Naive thymus-derived CD4-positive, alpha-beta T cell (primary cell): ENCODE measurements at regions not wholly inside any gene's neighbourhood (a gene's known extent, or its start where the extent isn't known, plus 50 kb on each side); places are given as distances from the start of the nearest gene placed in this dataset.
A peak's percentile ranks its signal among the peaks of the same experiment; 100 is the strongest.
"Not testable (repeated sequence)": the region's sequence is repeated elsewhere in the genome, so short reads cannot be mapped to it uniquely, and the experiment has no call there.

ENCODE experiments used
- ATAC-seq: fragments of 150-1000 bp; cut with Tn5 transposase; 2 replicates; pipeline ENCODE4 v1.10.0; 2021; ENCODE audit warnings: mild to moderate bottlenecking, moderate library complexity
- CTCF ChIA-PET: fragments of 350-600 bp; sonication (Branson Sonifier 250); formaldehyde crosslinking; loops from one replicate; lab custom pipeline; 2021; ENCODE audit warnings: antibody characterized with exemption; lab: Charles Lee
- POLR2A ChIA-PET: fragments of 350-600 bp; sonication (Branson Sonifier 250); formaldehyde crosslinking; loops from one replicate; lab custom pipeline; 2021; ENCODE audit warnings: antibody characterized with exemption, inconsistent platforms; lab: Charles Lee
- DNase-seq, 9 donors: peaks; one replicate each; pipeline versions ENCODE4 v3.0.0 to v3.0.0-alpha.2; 2020 to 2022; ENCODE audit warnings: mixed read lengths in 1 of 9
- H3K27ac ChIP-seq: one replicate; pipeline ENCODE4 v1.7.0; 2013; ENCODE audit warnings: mild to moderate bottlenecking, low read depth, low read length, moderate library complexity
- H3K27me3 ChIP-seq, 2 donors: one replicate each; pipeline ENCODE4 v1.7.0; 2013; ENCODE audit warnings: low read length in 2 of 2, mild to moderate bottlenecking in 2 of 2, moderate library complexity in 2 of 2; ENCODE audit not compliant: control insufficient read depth in 2 of 2, insufficient read depth in 2 of 2
- H3K36me3 ChIP-seq, 3 experiments: 1 replicate in 2 of 3; 2 replicates in 1 of 3; pipeline ENCODE4 v1.7.0; 2013; ENCODE audit warnings: low read length in 3 of 3, mild to moderate bottlenecking in 3 of 3, moderate library complexity in 1 of 3; ENCODE audit not compliant: insufficient read depth in 3 of 3, control insufficient read depth in 2 of 3
- H3K4me1 ChIP-seq, 2 donors: one replicate each; pipeline ENCODE4 v1.7.0; 2013; ENCODE audit warnings: low read length in 2 of 2, mild to moderate bottlenecking in 2 of 2, moderate library complexity in 1 of 2; ENCODE audit not compliant: control insufficient read depth in 2 of 2, insufficient read depth in 2 of 2
- H3K4me3 ChIP-seq: 2 replicates; pipeline ENCODE4 v1.7.0; 2013; ENCODE audit warnings: mild to moderate bottlenecking, low read length
- H3K9me3 ChIP-seq, 3 experiments: 1 replicate in 2 of 3; 2 replicates in 1 of 3; pipeline ENCODE4 v1.7.0; 2013; ENCODE audit warnings: low read length in 3 of 3; ENCODE audit not compliant: control insufficient read depth in 2 of 3
- H3K27ac Mint-ChIP-seq, 9 donors: one replicate each; pipeline ENCODE4 v1.8.0; 2020 to 2022; ENCODE audit warnings: mixed read lengths in 9 of 9, mild to moderate bottlenecking in 8 of 9, moderate library complexity in 5 of 9, inconsistent platforms in 2 of 9
- H3K27me3 Mint-ChIP-seq, 5 donors: one replicate each; pipeline ENCODE4 v1.8.0; 2021 to 2022; ENCODE audit warnings: mixed read lengths in 5 of 5, mild to moderate bottlenecking in 1 of 5
- H3K36me3 Mint-ChIP-seq, 5 donors: one replicate each; pipeline ENCODE4 v1.8.0; 2020 to 2022; ENCODE audit warnings: mixed read lengths in 5 of 5, mild to moderate bottlenecking in 3 of 5, inconsistent platforms in 1 of 5
- H3K4me1 Mint-ChIP-seq, 7 donors: one replicate each; pipeline ENCODE4 v1.8.0; 2020 to 2022; ENCODE audit warnings: mixed read lengths in 7 of 7, mild to moderate bottlenecking in 3 of 7, inconsistent platforms in 1 of 7
- H3K4me3 Mint-ChIP-seq, 10 donors: one replicate each; pipeline ENCODE4 v1.8.0; 2020 to 2022; ENCODE audit warnings: mild to moderate bottlenecking in 10 of 10, mixed read lengths in 10 of 10, moderate library complexity in 6 of 10, inconsistent platforms in 2 of 10
- H3K9me3 Mint-ChIP-seq, 11 donors: one replicate each; pipeline ENCODE4 v1.8.0; 2020 to 2022; ENCODE audit warnings: mixed read lengths in 11 of 11, mild to moderate bottlenecking in 4 of 11, inconsistent platforms in 1 of 11, moderate library complexity in 1 of 11
- intact Hi-C, 2 donors: fragments of 100-400 bp; cut with micrococcal nuclease; formaldehyde crosslinking; loops; one replicate each; pipeline ENCODE4 v1.15.1; 2023

DNA sequence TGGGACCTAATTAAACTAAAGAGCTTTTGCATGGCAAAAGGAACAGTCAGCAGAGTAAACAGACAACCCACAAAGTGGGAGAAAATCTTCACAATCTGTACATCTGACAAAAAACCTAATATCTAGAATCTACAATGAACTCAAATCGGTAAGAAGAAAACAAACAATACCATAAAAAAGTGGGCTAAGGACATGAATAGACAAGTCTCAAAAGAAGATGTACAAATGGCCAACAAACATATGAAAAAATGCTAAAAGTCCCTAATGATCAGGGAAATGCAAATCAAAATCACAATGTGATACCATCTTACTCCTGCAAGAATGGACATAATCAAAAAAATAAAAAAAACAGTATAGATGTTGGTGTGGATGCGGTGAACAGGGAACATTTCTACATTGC is 286.7 kb downstream of the SOX4 start:
- intact Hi-C loops, CTCF ChIA-PET: not testable (repeated sequence)

DNA sequence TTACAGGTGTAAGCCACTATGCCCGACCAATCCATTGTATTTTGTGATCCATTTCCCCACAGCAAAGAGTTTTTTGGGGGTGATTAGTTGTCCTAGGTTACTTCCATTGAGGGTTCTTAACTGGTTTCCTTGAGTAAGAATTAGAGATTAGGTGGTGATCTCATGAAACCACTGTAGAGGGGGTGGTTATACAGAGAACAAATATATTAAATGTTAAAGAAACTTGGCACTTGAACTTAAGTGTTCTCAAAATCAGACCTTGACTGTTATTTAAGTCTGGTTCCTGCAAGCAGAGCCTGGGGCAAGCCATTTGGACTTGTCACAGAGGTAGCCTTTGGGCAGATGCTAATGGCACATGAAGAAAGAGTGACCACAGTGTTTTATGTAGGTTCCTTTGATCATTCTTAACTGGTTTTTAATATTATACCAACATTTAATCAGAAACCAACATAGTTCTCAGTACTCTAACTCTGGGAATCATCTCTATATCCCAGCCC is 288.5 kb downstream of the SOX4 start:
- H3K4me1 Mint-ChIP-seq, result peaks cover 2 to 24% (median 14%) of the 10 kb centered on the region in 7 donors
- Histone ChIP-seq H3K27ac (no peak overlapping the region), H3K36me3 (no peaks in the 10 kb centered on the region), H3K4me3 (no peak overlapping the region), H3K9me3 (no peaks in the 10 kb centered on the region), H3K4me1 (no peaks in the 10 kb centered on the region), H3K27me3 (no peaks in the 10 kb centered on the region)
- no peak for ATAC-seq
- H3K27me3 Mint-ChIP-seq, result no peaks in the 10 kb centered on the region
- H3K36me3 Mint-ChIP-seq, result peaks cover 0 to 41% (median 0%) of the 10 kb centered on the region in 5 donors
- H3K9me3 Mint-ChIP-seq, result peaks cover 0 to 34% (median 3%) of the 10 kb centered on the region in 11 donors
- intact Hi-C loops, result no loop called here
- no peak overlapping the region for H3K4me3 Mint-ChIP-seq
- no peak for DNase-seq
- H3K27ac Mint-ChIP-seq, result no peak overlapping the region
- ChIA-PET POLR2A (no interaction called here), CTCF (no interaction called here)

More for the DNA sequence above, 286.7 kb downstream of the SOX4 start:
- H3K4me3 Mint-ChIP-seq, H3K4me3 ChIP-seq, H3K27me3 Mint-ChIP-seq, H3K27ac Mint-ChIP-seq, POLR2A ChIA-PET, H3K27ac ChIP-seq, ATAC-seq, H3K9me3 ChIP-seq, H3K4me1 ChIP-seq, H3K27me3 ChIP-seq, H3K36me3 ChIP-seq, DNase-seq: not testable (repeated sequence)
- H3K9me3 Mint-ChIP-seq, result peaks cover 0 to 49% (median 6%) of the 10 kb centered on the region in 11 donors
- peaks cover 2 to 39% (median 23%) of the 10 kb centered on the region in 7 donors for H3K4me1 Mint-ChIP-seq
- H3K36me3 Mint-ChIP-seq, result peaks cover 0 to 58% (median 0%) of the 10 kb centered on the region in 5 donors

DNA sequence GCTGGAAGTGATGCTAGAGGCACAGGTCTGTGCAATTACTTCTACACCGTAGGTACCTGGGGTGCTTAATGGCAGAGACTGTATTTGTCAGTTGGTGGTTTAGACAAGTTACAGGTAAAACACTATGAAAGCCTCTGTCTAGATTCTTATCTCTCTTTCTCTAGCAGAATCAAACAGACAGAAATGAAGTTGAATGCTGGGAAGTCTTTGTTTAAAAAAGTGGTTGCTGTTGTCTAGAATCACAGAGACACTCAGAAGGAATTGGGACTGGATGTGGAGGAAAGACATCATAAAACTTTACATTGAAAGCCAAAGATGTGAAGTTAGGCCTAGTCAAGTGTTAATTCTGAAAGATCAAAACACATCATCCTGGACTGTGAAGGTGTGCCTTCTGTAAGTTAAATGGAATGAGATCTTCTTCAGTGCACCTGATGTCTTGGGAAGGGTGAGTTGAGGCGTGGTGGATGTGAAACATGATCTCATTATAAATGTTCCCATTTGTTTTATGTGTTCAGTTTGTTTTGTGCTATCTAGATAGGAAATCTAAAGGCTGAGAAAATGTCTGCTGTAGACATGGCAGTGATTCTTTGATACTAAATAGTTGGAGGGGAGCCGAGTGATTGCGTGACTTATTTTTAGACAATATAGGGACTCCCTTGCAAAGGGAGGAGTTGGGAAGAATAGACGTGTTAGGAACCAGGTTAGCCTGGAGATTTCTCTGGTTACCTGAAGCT is 290.2 kb downstream of the SOX4 start:
- DNase-seq, result peak in 6 of 9 donors; percentile 8 to 64 (median 30)
- POLR2A ChIA-PET, result no interaction called here
- H3K27me3 ChIP-seq, result no peaks in the 10 kb centered on the region
- no peaks in the 10 kb centered on the region for H3K9me3 ChIP-seq
- no peaks in the 10 kb centered on the region for H3K27me3 Mint-ChIP-seq
- H3K4me1 Mint-ChIP-seq, result peaks cover 0 to 15% (median 9%) of the 10 kb centered on the region in 7 donors
- no peaks in the 10 kb centered on the region for H3K4me1 ChIP-seq
- no peak overlapping the region for H3K4me3 ChIP-seq
- H3K36me3 Mint-ChIP-seq, result peaks cover 0 to 33% (median 0%) of the 10 kb centered on the region in 5 donors
- ATAC-seq, result peak; percentile 51
- H3K4me3 Mint-ChIP-seq, result peak overlapping the region in 6 of 10 donors; percentile 1 to 56 (median 28)
- no peaks in the 10 kb centered on the region for H3K36me3 ChIP-seq
- H3K27ac ChIP-seq, result no peak overlapping the region
- CTCF ChIA-PET, result no interaction called here
- H3K27ac Mint-ChIP-seq, result peak overlapping the region in 7 of 9 donors; percentile 34 to 92 (median 74)
- intact Hi-C loops, result no loop called here
- H3K9me3 Mint-ChIP-seq, result peaks cover 0 to 26% (median 2%) of the 10 kb centered on the region in 11 donors

DNA sequence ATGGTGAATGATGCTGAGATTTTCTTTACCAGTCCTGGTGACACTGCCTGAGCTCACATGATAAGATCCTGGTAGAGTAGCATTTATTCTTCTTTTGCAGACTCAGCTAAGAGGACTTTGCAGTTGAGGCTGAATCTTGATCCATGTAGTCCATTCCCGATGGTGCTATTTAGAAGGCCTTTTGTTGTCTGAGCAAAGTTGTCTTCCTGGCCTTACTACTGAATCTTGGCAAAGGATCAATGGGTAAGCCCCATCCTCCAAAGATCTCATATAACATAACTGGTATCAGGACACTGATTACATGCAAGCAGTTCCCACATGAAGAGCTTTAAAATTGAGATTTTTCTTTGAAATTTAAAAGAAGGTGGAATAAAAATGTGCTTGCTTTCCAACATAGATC is 291.6 kb downstream of the SOX4 start:
- Histone ChIP-seq H3K27me3 (no peaks in the 10 kb centered on the region), H3K9me3 (no peaks in the 10 kb centered on the region), H3K36me3 (no peaks in the 10 kb centered on the region), H3K27ac (no peak overlapping the region), H3K4me3 (no peak overlapping the region), H3K4me1 (no peaks in the 10 kb centered on the region)
- H3K4me3 Mint-ChIP-seq, result peak overlapping the region in 3 of 10 donors; percentile 16 to 23 (median 19)
- no peaks in the 10 kb centered on the region for H3K27me3 Mint-ChIP-seq
- H3K36me3 Mint-ChIP-seq, result peaks cover 0 to 23% (median 0%) of the 10 kb centered on the region in 5 donors
- CTCF ChIA-PET, result no interaction called here
- DNase-seq (no peak), ATAC-seq (no peak)
- POLR2A ChIA-PET, result no interaction called here
- peak overlapping the region in 1 of 9 donors; percentile 38 for H3K27ac Mint-ChIP-seq
- peaks cover 0 to 11% (median 9%) of the 10 kb centered on the region in 7 donors for H3K4me1 Mint-ChIP-seq
- intact Hi-C loops, result no loop called here
- H3K9me3 Mint-ChIP-seq, result peaks cover 0 to 18% (median 2%) of the 10 kb centered on the region in 11 donors

GRCh38 chr6:21885532-21886114 is 292.1 kb downstream of the SOX4 start:
- ATAC-seq, result no peak
- CTCF ChIA-PET, result no interaction called here

GRCh38 chr6:21886542-21887151 is 293.1 kb downstream of the SOX4 start:
- H3K27ac Mint-ChIP-seq, result no peak overlapping the region
- Histone ChIP-seq H3K36me3 (no peaks in the 10 kb centered on the region), H3K27ac (no peak overlapping the region), H3K9me3 (no peaks in the 10 kb centered on the region), H3K27me3 (no peaks in the 10 kb centered on the region), H3K4me3 (no peak overlapping the region), H3K4me1 (no peaks in the 10 kb centered on the region)
- H3K4me3 Mint-ChIP-seq, result no peak overlapping the region
- DNase-seq (no peak), ATAC-seq (no peak)
- CTCF ChIA-PET, result interaction anchor here (0.6 kb wide), 1 partner anchor 383 kb away, joined by 3 read pairs; no protein-coding TSS in a partner anchor
- POLR2A ChIA-PET, result no interaction called here
- no peaks in the 10 kb centered on the region for H3K27me3 Mint-ChIP-seq
- peaks cover 0 to 11% (median 9%) of the 10 kb centered on the region in 7 donors for H3K4me1 Mint-ChIP-seq
- intact Hi-C loops, result no loop called here
- peaks cover 0 to 12% (median 0%) of the 10 kb centered on the region in 5 donors for H3K36me3 Mint-ChIP-seq
- H3K9me3 Mint-ChIP-seq, result peaks cover 0 to 12% (median 0%) of the 10 kb centered on the region in 11 donors

More at GRCh38 chr6:21885532-21886114, 292.1 kb downstream of the SOX4 start:
- POLR2A ChIA-PET, result no interaction called here
- H3K27ac ChIP-seq, result no peak overlapping the region
- Mint-ChIP-seq H3K36me3 (peaks cover 0 to 18% (median 0%) of the 10 kb centered on the region in 5 donors), H3K4me1 (peaks cover 0 to 11% (median 9%) of the 10 kb centered on the region in 7 donors), H3K9me3 (peaks cover 0 to 15% (median 2%) of the 10 kb centered on the region in 11 donors), H3K4me3 (peak overlapping the region in 1 of 10 donors; percentile 16), H3K27me3 (no peaks in the 10 kb centered on the region), H3K27ac (no peak overlapping the region)
- DNase-seq, result no peak
- intact Hi-C loops, result no loop called here
- no peak overlapping the region for H3K4me3 ChIP-seq
- H3K27me3 ChIP-seq, result no peaks in the 10 kb centered on the region
- H3K4me1 ChIP-seq, result no peaks in the 10 kb centered on the region
- no peaks in the 10 kb centered on the region for H3K36me3 ChIP-seq
- no peaks in the 10 kb centered on the region for H3K9me3 ChIP-seq
